ENCODE measurements at regions not wholly inside any gene's neighbourhood (a gene's known extent, or its start where the extent isn't known, plus 50 kb on each side); places are given as distances from the start of the nearest gene placed in this dataset.

GRCh38 chr18:45408218-45408617 lies 207.1 kb upstream of the SLC14A2 start:
- Histone ChIP-seq H3K36me3 (ENCODE audit: control insufficient read depth in 1 of 2, insufficient read depth in 2 of 2, low read length in 2 of 2) (no peaks in the 10 kb centered on the region), H3K27me3 (ENCODE audit: insufficient read depth, low read length) (no peaks in the 10 kb centered on the region), H3K4me3 (replicated peaks in 1 of 2; ENCODE audit: low read depth in 1 of 2, low read length in 2 of 2) (no peak overlapping the region), H3K9me3 (ENCODE audit: control insufficient read depth in 1 of 2, insufficient read depth in 1 of 2, low read depth in 1 of 2, low read length in 2 of 2) (no peaks in the 10 kb centered on the region), H3K4me2 (ENCODE audit: low read length) (no peak overlapping the region), H4K20me1 (ENCODE audit: insufficient read depth) (no peaks in the 10 kb centered on the region), H2AFZ (ENCODE audit: low read depth, low read length, poor library complexity, severe bottlenecking) (no peak overlapping the region), H3K4me1 (ENCODE audit: control insufficient read depth in 1 of 2, insufficient read depth in 2 of 2, low read length in 2 of 2) (no peaks in the 10 kb centered on the region), H3K27ac (ENCODE audit: low read depth, low read length) (no peak overlapping the region), H3K79me2 (ENCODE audit: insufficient read depth, low read length) (no peaks in the 10 kb centered on the region), H3K9ac (ENCODE audit: low read length) (no peak overlapping the region), H3K9me2 (ENCODE audit: insufficient read depth) (no peaks in the 10 kb centered on the region)
- CTCF ChIA-PET: no interaction called here
- RAD21 ChIA-PET (ENCODE audit: low non-redundant PET in 1 of 2, low total read pairs in 2 of 2, uncharacterized antibody in 2 of 2, unreplicated experiment in 2 of 2): no interaction called here
- intact Hi-C loops (cut with micrococcal nuclease): no loop called here
- DNase-seq (ENCODE audit: low read depth, low spot score): no peak
- POLR2A ChIA-PET: no interaction called here
- TF ChIP-seq SIN3A (IDR thresholded peaks at IDR 0.05; ENCODE audit: low read depth) (no peak), JUND (IDR thresholded peaks at IDR 0.05) (no peak), EGR1 (IDR thresholded peaks at IDR 0.05; ENCODE audit: low read depth) (no peak), EZH2 (IDR thresholded peaks at IDR 0.05) (no peak), POLR2AphosphoS5 (IDR thresholded peaks at IDR 0.05; ENCODE audit: low read depth, low read length) (no peak), SP1 (IDR thresholded peaks at IDR 0.05; ENCODE audit: low read depth) (no peak), FOSL1 (IDR thresholded peaks at IDR 0.05; ENCODE audit: low read depth) (no peak), SRF (IDR thresholded peaks at IDR 0.05; ENCODE audit: low read depth) (no peak), ZFX (IDR thresholded peaks at IDR 0.05) (no peak), ZBTB33 (IDR thresholded peaks at IDR 0.05; ENCODE audit: extremely low read depth, insufficient replicate concordance, low read length) (no peak), ATF3 (IDR thresholded peaks at IDR 0.05) (no peak), EZH2phosphoT487 (IDR thresholded peaks at IDR 0.05; ENCODE audit: borderline replicate concordance) (no peak), CTCF (IDR thresholded peaks at IDR 0.05 in 2 of 3, conservative IDR thresholded peaks at IDR 0.05 in 1 of 3; ENCODE audit: borderline replicate concordance in 1 of 3, insufficient read depth in 1 of 3, low read depth in 2 of 3, low read length in 2 of 3) (no peak), POLR2A (IDR thresholded peaks at IDR 0.05; ENCODE audit: borderline replicate concordance, extremely low read depth, insufficient read depth, insufficient read length) (no peak), ELF1 (IDR thresholded peaks at IDR 0.05; ENCODE audit: borderline replicate concordance, low read depth) (no peak), ZNF274 (IDR thresholded peaks at IDR 0.05; ENCODE audit: low read depth, low read length) (no peak), CBX3 (IDR thresholded peaks at IDR 0.05; ENCODE audit: low read depth) (no peak), YY1 (IDR thresholded peaks at IDR 0.05; ENCODE audit: extremely low read depth, insufficient replicate concordance, low read depth, low read length) (no peak)
- BruUV-seq (replicated peaks): no TSS peak
- no peak for ATAC-seq
